Mesothelial cell of epicardium (in vitro differentiated cells): ENCODE measurements at regions not wholly inside any gene's neighbourhood (a gene's known extent, or its start where the extent isn't known, plus 50 kb on each side); places are given as distances from the start of the nearest gene placed in this dataset.

Source experiments
- DNase-seq, 2 experiments: peaks; one replicate each; pipeline ENCODE4 v3.0.0; 2021; ENCODE audit warnings: low spot score in 2 of 2; ENCODE audit not compliant: unreplicated experiment in 2 of 2
- H3K27ac Mint-ChIP-seq: 2 replicates; pipeline ENCODE4 v1.8.0; 2021; ENCODE audit warnings: mixed read lengths
- H3K27me3 Mint-ChIP-seq: 2 replicates; pipeline ENCODE4 v1.8.0; 2021; ENCODE audit warnings: low read depth, mixed read lengths
- H3K36me3 Mint-ChIP-seq: 2 replicates; pipeline ENCODE4 v1.8.0; 2021; ENCODE audit warnings: mixed read lengths
- H3K4me1 Mint-ChIP-seq: 2 replicates; pipeline ENCODE4 v1.8.0; 2021; ENCODE audit warnings: mixed read lengths
- H3K4me3 Mint-ChIP-seq: 2 replicates; pipeline ENCODE4 v1.8.0; 2021; ENCODE audit warnings: mild to moderate bottlenecking, moderate library complexity, mixed read lengths
- H3K9me3 Mint-ChIP-seq: 2 replicates; pipeline ENCODE4 v1.8.0; 2021; ENCODE audit warnings: mixed read lengths
- CTCF ChIP-seq: fragments of 200-600 bp; sonication (generic); IDR thresholded peaks from one replicate; pipeline ENCODE4 v1.5.0; 2021; ENCODE audit warnings: antibody characterized with exemption; ENCODE audit not compliant: unreplicated experiment

GRCh38 chrX:120794525-120794975 lies 81.1 kb downstream of the CT47B1 start:
- Mint-ChIP-seq H3K36me3 (no peaks in the 10 kb centered on the region), H3K4me1 (peaks cover 4% of the 10 kb centered on the region), H3K27me3 (peaks cover 6% of the 10 kb centered on the region), H3K27ac (no peak overlapping the region), H3K9me3 (peaks cover 12% of the 10 kb centered on the region), H3K4me3 (no peak overlapping the region)
- TF ChIP-seq CTCF = no peak
- DNase-seq = no peak

- DNase-seq = no peak
- Mint-ChIP-seq H3K27ac (no peak overlapping the region), H3K4me3 (no peak overlapping the region), H3K27me3 (peaks cover 5% of the 10 kb centered on the region), H3K4me1 (peaks cover 4% of the 10 kb centered on the region), H3K36me3 (no peaks in the 10 kb centered on the region), H3K9me3 (peaks cover 8% of the 10 kb centered on the region)
- TF ChIP-seq CTCF = no peak
Measured at GRCh38 chrX:120793098-120793497, 82.6 kb downstream of the CT47B1 start.

GRCh38 chrX:120791013-120791643 lies 84.5 kb downstream of the CT47B1 start:
- Mint-ChIP-seq H3K27ac (no peak overlapping the region), H3K9me3 (peaks cover 9% of the 10 kb centered on the region), H3K27me3 (peaks cover 15% of the 10 kb centered on the region), H3K4me1 (no peaks in the 10 kb centered on the region), H3K36me3 (no peaks in the 10 kb centered on the region), H3K4me3 (no peak overlapping the region)
- no peak for TF ChIP-seq CTCF
- DNase-seq = no peak

- Mint-ChIP-seq H3K4me3 (peak overlapping the region; percentile 4), H3K27me3 (peaks cover 16% of the 10 kb centered on the region), H3K4me1 (no peaks in the 10 kb centered on the region), H3K27ac (no peak overlapping the region), H3K9me3 (peaks cover 6% of the 10 kb centered on the region), H3K36me3 (no peaks in the 10 kb centered on the region)
- no peak for DNase-seq
- no peak for TF ChIP-seq CTCF
Measured at GRCh38 chrX:120790552-120790951, 85.1 kb downstream of the CT47B1 start.

- H3K27me3 Mint-ChIP-seq = peaks cover 17% of the 10 kb centered on the region
- H3K36me3 Mint-ChIP-seq = no peaks in the 10 kb centered on the region
- H3K4me1 Mint-ChIP-seq = no peaks in the 10 kb centered on the region
- no peak for DNase-seq
- TF ChIP-seq CTCF = peak; percentile 65
- H3K4me3 Mint-ChIP-seq = peak overlapping the region; percentile 15
- H3K9me3 Mint-ChIP-seq = peaks cover 7% of the 10 kb centered on the region
- H3K27ac Mint-ChIP-seq = no peak overlapping the region
Measured at GRCh38 chrX:120790118-120790517, 85.5 kb downstream of the CT47B1 start.
